ENCODE measurements at regions not wholly inside any gene's neighbourhood (a gene's known extent, or its start where the extent isn't known, plus 50 kb on each side); places are given as distances from the start of the nearest gene placed in this dataset.

DNA sequence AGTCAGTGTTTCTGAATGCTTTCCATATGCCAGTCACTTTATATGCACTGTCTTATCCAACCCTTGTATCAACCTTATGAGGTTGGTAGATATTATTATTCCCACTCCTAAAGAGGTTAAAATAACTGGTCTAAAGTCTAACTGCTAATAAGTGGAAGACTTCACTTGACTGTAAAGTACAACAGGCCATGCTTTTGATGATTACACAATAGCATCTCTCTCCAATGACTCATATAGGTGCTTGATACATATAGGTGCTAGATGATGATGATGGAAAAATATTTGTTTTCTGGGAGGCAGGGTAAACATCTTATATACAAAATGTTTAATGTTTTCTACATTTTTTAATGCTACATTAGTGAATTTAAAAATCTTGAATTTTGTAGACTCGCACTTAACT is 75.9 kb upstream of the NR3C1 start:
- TF ChIP-seq CTCF (IDR thresholded peaks at IDR 0.05) (no peak), SIN3A (IDR thresholded peaks at IDR 0.05; ENCODE audit: borderline replicate concordance, insufficient read depth, low read depth, low read length) (no peak), POLR2AphosphoS5 (IDR thresholded peaks at IDR 0.05; ENCODE audit: low read depth, low read length) (no peak)
